ENCODE measurements at regions not wholly inside any gene's neighbourhood (a gene's known extent, or its start where the extent isn't known, plus 50 kb on each side); places are given as distances from the start of the nearest gene placed in this dataset.
"Not testable (repeated sequence)": the region's sequence is repeated elsewhere in the genome, so short reads cannot be mapped to it uniquely, and the experiment has no call there.

GRCh38 chr7:65609131-65609530, 235.5 kb downstream of the ZNF92 start:
- Mint-ChIP-seq H3K36me3 (ENCODE audit: low read depth) (no peaks in the 10 kb centered on the region), H3K27me3 (ENCODE audit: low read depth) (peaks cover 3% of the 10 kb centered on the region), H3K4me3 (ENCODE audit: low read depth) (no peak overlapping the region), H3K9me3 (no peaks in the 10 kb centered on the region), H3K27ac (no peak overlapping the region), H3K4me1 (ENCODE audit: low read depth) (no peaks in the 10 kb centered on the region)
- DNase-seq (ENCODE audit: low spot score): no peak
- intact Hi-C loops (cut with micrococcal nuclease): no loop called here

- DNase-seq (ENCODE audit: low spot score); intact Hi-C loops (cut with micrococcal nuclease); H3K4me3 Mint-ChIP-seq (ENCODE audit: low read depth); H3K27ac Mint-ChIP-seq; H3K36me3 Mint-ChIP-seq (ENCODE audit: low read depth); H3K4me1 Mint-ChIP-seq (ENCODE audit: low read depth); H3K9me3 Mint-ChIP-seq: not testable (repeated sequence)
- peaks cover 13% of the 10 kb centered on the region for H3K27me3 Mint-ChIP-seq (ENCODE audit: low read depth)
Observed at GRCh38 chr7:65613644-65614289, 240.1 kb downstream of the ZNF92 start.

GRCh38 chr7:65616111-65616510, 242.5 kb downstream of the ZNF92 start:
- H3K4me1 Mint-ChIP-seq (ENCODE audit: low read depth); H3K36me3 Mint-ChIP-seq (ENCODE audit: low read depth); intact Hi-C loops (cut with micrococcal nuclease); DNase-seq (ENCODE audit: low spot score); H3K9me3 Mint-ChIP-seq; H3K27ac Mint-ChIP-seq; H3K4me3 Mint-ChIP-seq (ENCODE audit: low read depth): not testable (repeated sequence)
- peaks cover 13% of the 10 kb centered on the region for H3K27me3 Mint-ChIP-seq (ENCODE audit: low read depth)

- H3K4me3 Mint-ChIP-seq (ENCODE audit: low read depth); H3K36me3 Mint-ChIP-seq (ENCODE audit: low read depth); DNase-seq (ENCODE audit: low spot score); intact Hi-C loops (cut with micrococcal nuclease); H3K4me1 Mint-ChIP-seq (ENCODE audit: low read depth); H3K27ac Mint-ChIP-seq; H3K9me3 Mint-ChIP-seq: not testable (repeated sequence)
- peaks cover 18% of the 10 kb centered on the region for H3K27me3 Mint-ChIP-seq (ENCODE audit: low read depth)
Observed at GRCh38 chr7:65620216-65620615, 246.6 kb downstream of the ZNF92 start.

- intact Hi-C loops (cut with micrococcal nuclease); DNase-seq (ENCODE audit: low spot score); H3K9me3 Mint-ChIP-seq; H3K36me3 Mint-ChIP-seq (ENCODE audit: low read depth); H3K4me3 Mint-ChIP-seq (ENCODE audit: low read depth); H3K27ac Mint-ChIP-seq; H3K4me1 Mint-ChIP-seq (ENCODE audit: low read depth): not testable (repeated sequence)
- peaks cover 20% of the 10 kb centered on the region for H3K27me3 Mint-ChIP-seq (ENCODE audit: low read depth)
Observed at GRCh38 chr7:65621580-65622201, 248.0 kb downstream of the ZNF92 start.

GRCh38 chr7:65631236-65631635, 241.6 kb upstream of the VKORC1L1 start:
- H3K4me1 Mint-ChIP-seq (ENCODE audit: low read depth); H3K36me3 Mint-ChIP-seq (ENCODE audit: low read depth); intact Hi-C loops (cut with micrococcal nuclease); DNase-seq (ENCODE audit: low spot score); H3K9me3 Mint-ChIP-seq; H3K27ac Mint-ChIP-seq; H3K4me3 Mint-ChIP-seq (ENCODE audit: low read depth); H3K27me3 Mint-ChIP-seq (ENCODE audit: low read depth): not testable (repeated sequence)

- H3K4me3 Mint-ChIP-seq (ENCODE audit: low read depth); H3K9me3 Mint-ChIP-seq; intact Hi-C loops (cut with micrococcal nuclease); H3K27ac Mint-ChIP-seq; H3K36me3 Mint-ChIP-seq (ENCODE audit: low read depth); H3K27me3 Mint-ChIP-seq (ENCODE audit: low read depth); H3K4me1 Mint-ChIP-seq (ENCODE audit: low read depth); DNase-seq (ENCODE audit: low spot score): not testable (repeated sequence)
Observed at GRCh38 chr7:65633587-65634404, 239.1 kb upstream of the VKORC1L1 start.

- H3K9me3 Mint-ChIP-seq; H3K27me3 Mint-ChIP-seq (ENCODE audit: low read depth); H3K4me1 Mint-ChIP-seq (ENCODE audit: low read depth); H3K27ac Mint-ChIP-seq; intact Hi-C loops (cut with micrococcal nuclease); DNase-seq (ENCODE audit: low spot score); H3K36me3 Mint-ChIP-seq (ENCODE audit: low read depth); H3K4me3 Mint-ChIP-seq (ENCODE audit: low read depth): not testable (repeated sequence)
Observed at GRCh38 chr7:65638918-65639317, 234.0 kb upstream of the VKORC1L1 start.

- H3K9me3 Mint-ChIP-seq; H3K27me3 Mint-ChIP-seq (ENCODE audit: low read depth); H3K27ac Mint-ChIP-seq; H3K4me3 Mint-ChIP-seq (ENCODE audit: low read depth); H3K36me3 Mint-ChIP-seq (ENCODE audit: low read depth); DNase-seq (ENCODE audit: low spot score); intact Hi-C loops (cut with micrococcal nuclease); H3K4me1 Mint-ChIP-seq (ENCODE audit: low read depth): not testable (repeated sequence)
Observed at GRCh38 chr7:65639717-65640116, 233.2 kb upstream of the VKORC1L1 start.

GRCh38 chr7:65643498-65643897, 229.4 kb upstream of the VKORC1L1 start:
- H3K27ac Mint-ChIP-seq; H3K27me3 Mint-ChIP-seq (ENCODE audit: low read depth); intact Hi-C loops (cut with micrococcal nuclease); H3K4me3 Mint-ChIP-seq (ENCODE audit: low read depth); H3K9me3 Mint-ChIP-seq; H3K36me3 Mint-ChIP-seq (ENCODE audit: low read depth); DNase-seq (ENCODE audit: low spot score); H3K4me1 Mint-ChIP-seq (ENCODE audit: low read depth): not testable (repeated sequence)

- H3K27me3 Mint-ChIP-seq (ENCODE audit: low read depth); H3K4me1 Mint-ChIP-seq (ENCODE audit: low read depth); intact Hi-C loops (cut with micrococcal nuclease); H3K27ac Mint-ChIP-seq; DNase-seq (ENCODE audit: low spot score); H3K36me3 Mint-ChIP-seq (ENCODE audit: low read depth); H3K4me3 Mint-ChIP-seq (ENCODE audit: low read depth): not testable (repeated sequence)
- peaks cover 14% of the 10 kb centered on the region for H3K9me3 Mint-ChIP-seq
Observed at GRCh38 chr7:65647153-65647964, 225.5 kb upstream of the VKORC1L1 start.

GRCh38 chr7:65651174-65651573, 221.7 kb upstream of the VKORC1L1 start:
- DNase-seq (ENCODE audit: low spot score); H3K27ac Mint-ChIP-seq; H3K36me3 Mint-ChIP-seq (ENCODE audit: low read depth); H3K27me3 Mint-ChIP-seq (ENCODE audit: low read depth); H3K4me1 Mint-ChIP-seq (ENCODE audit: low read depth); intact Hi-C loops (cut with micrococcal nuclease); H3K4me3 Mint-ChIP-seq (ENCODE audit: low read depth): not testable (repeated sequence)
- peaks cover 15% of the 10 kb centered on the region for H3K9me3 Mint-ChIP-seq
